Anterior cingulate cortex (tissue), 58 donors: ENCODE measurements at regions not wholly inside any gene's neighbourhood (a gene's known extent, or its start where the extent isn't known, plus 50 kb on each side); places are given as distances from the start of the nearest gene placed in this dataset.
A peak's percentile ranks its signal among the peaks of the same experiment; 100 is the strongest.
"Not testable (repeated sequence)": the region's sequence is repeated elsewhere in the genome, so short reads cannot be mapped to it uniquely, and the experiment has no call there.

ENCODE experiments used
- DNase-seq, 58 donors: peaks; one replicate each; lab custom pipeline; 2025; lab: John Stamatoyannopoulos, UW

DNA sequence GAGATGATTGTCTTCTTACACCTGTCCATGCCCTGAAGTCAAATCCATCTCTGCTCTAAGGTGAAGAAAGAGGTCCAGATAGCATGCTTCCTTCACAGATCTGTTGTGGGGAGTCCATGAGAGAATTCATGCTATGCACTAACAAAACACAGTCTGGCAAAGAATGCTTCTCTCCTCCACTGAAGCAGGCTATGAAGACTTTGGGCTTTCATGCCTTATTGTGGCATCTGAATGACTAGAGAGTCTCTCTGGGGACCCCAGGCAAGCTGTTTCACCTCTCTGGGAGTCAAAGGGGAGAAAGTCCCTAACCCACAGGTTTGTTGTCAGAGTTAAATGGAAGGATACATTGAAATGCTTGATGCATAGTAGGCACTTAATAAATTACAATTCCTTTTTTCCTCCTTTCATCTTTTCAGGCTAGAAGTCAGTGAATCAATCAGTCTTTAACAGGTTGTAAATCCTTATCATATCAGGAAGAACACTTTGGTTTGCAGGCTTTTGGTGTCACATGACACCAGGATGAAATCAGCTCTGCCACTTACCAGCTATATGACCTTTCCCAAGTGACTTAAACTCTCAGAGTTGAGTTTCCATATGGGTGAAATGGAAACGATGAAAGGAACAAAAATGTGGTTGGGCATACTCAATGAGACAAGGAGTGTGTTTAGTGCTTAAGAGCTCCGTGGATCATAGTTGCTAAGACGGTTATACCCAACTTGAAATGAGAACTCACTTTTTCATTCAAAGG lies 200.1 kb upstream of the DAB1 start:
- DNase-seq, result no peak

DNA sequence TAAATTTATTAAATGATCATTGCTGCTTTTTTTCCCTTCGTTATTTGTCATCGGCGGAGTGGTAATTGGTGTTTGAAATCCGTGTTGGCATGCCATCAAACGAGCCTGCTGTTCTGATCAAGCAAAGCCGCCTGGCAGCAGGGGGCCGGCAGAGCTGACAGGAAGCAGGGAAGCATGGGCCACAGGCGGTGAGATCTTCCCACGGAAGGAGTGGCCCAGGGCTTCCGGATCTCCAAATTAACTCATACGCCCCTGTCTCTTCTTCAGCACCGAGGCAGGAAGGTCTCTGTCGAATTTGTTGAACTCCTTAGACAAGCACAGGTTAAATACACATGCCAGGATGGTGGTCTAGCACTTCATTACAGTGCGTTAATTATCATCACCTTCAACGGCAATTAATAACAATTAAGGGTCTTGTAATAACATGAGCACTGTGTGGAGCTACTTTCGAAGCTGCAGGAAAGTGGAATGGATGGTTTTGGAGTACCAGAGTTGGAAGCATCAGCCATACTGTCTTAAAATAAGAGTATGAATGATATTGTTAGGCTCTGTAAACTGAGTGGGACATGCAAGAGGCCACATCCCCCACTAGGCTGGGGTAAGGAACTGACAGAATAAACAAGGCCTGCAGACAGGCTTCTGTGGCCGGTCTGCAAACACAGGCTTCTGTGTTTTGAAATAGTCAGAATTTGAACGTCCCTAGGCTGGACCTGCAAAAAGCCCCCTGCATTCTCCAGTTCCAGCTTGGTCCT lies 199.4 kb upstream of the DAB1 start:
- DNase-seq, result peak in 22 of 58 donors; percentile 1 to 69 (median 10)

- no peak for DNase-seq
Measured at GRCh38 chr1:57621776-57622175, 197.9 kb upstream of the DAB1 start.

GRCh38 chr1:57620605-57621004 lies 196.7 kb upstream of the DAB1 start:
- DNase-seq, result peak in 2 of 58 donors; percentile 7 to 8

DNA sequence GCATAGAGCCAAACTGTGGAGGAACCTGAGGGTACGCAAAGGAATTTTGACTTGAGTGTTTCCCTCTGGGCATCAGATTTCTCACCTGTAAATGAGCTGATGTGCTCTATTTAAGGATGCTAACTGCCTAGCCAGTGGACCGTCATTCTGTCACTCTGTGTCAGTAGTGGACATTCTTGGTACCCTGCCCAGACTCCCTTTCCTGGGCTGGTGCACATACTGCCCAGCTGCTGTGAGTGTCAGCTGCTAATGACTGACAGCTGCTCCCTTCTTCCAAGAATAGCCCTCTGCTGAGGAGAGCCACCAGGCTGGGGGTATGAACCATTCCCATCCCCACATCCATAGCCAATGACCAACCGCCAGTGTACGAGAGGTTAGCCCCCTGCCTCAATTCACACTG lies 193.1 kb upstream of the DAB1 start:
- DNase-seq, result no peak

GRCh38 chr1:57615956-57616355 lies 192.1 kb upstream of the DAB1 start:
- no peak for DNase-seq

DNA sequence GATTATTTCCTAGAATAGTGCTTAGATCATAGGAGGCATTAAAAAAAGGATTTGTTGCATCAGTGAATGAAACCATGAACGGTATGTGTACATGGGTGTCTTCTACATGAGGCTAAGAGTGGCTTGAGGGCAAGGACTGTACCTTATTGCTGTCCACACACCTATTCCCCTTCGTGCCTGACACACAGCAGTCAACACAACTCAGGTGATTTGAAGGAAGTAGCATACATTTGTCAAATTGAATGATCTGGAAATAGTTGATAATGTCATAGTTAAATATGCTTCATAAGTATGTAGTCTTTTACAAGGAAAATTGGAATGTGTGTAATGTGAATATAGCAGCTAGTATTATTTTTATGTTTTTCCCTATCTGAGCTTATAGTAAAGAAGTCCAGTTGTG lies 189.0 kb upstream of the DAB1 start:
- DNase-seq, result no peak

DNA sequence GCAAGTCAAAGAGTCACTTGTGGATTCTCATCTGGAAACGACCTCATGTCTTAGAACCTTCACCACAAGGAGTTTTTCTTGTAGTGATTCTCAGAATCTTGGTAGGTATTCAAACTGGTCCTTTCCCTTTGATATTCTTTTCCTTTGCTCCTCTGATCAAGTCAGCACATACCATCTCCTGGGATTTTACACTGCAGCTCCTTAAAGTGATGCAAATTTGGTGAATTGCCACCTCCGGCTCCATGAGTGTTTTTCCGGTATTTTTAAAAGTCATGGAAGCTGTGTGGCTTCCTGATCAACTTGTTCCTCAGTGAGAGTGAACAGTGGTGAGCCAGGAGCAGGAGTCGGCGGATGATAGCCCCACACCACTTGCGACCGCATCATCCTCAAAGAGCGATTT lies 182.1 kb upstream of the DAB1 start:
- DNase-seq, result no peak

DNA sequence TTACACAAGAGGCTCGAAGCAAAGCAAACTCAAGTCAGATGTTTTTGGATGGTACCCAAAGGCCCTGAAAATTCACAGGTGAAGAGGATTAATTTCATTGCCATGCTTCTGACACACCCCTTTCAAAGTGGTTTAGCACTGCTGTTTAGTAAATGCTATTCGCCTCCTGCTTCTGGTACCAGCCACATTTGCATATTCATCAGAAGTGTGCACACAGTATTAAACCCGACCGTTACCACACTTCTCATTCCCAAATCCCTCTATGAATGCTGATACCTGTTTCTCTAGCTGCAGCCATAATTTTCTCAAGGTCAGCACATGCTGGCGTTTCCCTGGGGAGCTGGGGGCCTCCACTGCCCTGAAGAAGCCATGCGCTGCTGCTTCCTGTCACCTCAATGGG lies 179.8 kb upstream of the DAB1 start:
- DNase-seq, result no peak

GRCh38 chr1:57600424-57600823 lies 176.6 kb upstream of the DAB1 start:
- DNase-seq, result no peak

- DNase-seq, result peak in 1 of 58 donors; percentile 1
Measured at GRCh38 chr1:57599236-57599994, 175.6 kb upstream of the DAB1 start.

DNA sequence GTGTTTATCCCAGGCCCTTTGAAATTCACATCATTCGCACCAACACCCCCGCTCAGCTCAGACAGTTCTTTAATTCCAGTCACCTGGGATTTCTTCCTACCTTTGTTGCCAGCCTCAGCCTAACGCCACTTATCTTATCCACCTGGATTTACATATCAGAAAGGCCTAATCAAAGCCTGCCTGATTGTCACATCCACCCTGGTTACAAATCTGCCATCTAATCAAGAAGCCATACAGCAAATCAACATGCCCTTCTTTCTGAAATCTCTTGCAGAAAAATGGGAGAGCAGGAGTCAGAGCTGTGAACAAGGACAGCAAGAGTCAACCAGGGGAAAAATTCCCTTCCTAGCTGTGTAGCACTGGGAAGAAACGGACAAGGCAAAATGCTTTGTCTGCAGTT lies 173.2 kb upstream of the DAB1 start:
- no peak for DNase-seq

GRCh38 chr1:57594002-57594401 lies 170.1 kb upstream of the DAB1 start:
- no peak for DNase-seq

GRCh38 chr1:57591842-57592241 lies 168.0 kb upstream of the DAB1 start:
- DNase-seq, result no peak

DNA sequence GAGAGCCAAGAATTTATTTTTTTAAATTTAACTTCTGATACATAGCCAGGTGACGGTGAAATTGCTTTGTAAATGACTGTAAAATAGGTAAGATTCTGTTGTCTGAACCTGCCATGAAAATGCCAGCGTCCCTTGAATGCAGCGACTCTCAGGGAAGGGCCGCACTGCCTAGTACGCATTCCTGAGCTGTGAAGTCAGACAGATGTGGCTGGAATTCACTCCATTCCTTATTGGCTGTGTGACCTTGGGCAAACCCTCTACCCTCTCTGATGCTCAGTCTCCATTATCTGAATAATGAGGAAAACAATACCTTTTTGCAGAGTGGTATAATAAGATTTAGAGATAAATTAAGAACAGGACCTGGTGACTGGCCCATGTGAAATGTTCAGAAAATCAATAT lies 167.1 kb upstream of the DAB1 start:
- DNase-seq, result no peak

GRCh38 chr1:57586842-57587241 lies 163.0 kb upstream of the DAB1 start:
- no peak for DNase-seq

DNA sequence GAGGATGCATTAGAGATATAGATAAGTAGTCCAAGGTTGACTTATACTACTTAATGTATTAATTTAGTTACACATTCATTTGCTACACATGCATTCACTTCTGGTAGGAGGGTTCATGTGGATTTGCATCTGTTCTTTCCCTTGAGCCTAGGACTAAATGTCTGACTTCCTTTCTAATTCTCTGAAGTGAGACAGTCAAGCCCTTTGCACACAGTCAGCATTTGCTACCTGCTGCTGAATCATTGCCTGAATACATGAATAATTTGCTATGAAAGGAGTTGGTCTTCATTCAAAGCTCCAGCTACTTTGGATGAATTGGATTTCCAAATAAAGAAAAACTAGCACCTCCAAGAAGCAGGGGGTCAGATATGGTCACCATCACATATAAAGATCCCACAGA lies 154.8 kb upstream of the DAB1 start:
- no peak for DNase-seq

- DNase-seq, result no peak
Measured at GRCh38 chr1:57578099-57578498, 154.2 kb upstream of the DAB1 start.

DNA sequence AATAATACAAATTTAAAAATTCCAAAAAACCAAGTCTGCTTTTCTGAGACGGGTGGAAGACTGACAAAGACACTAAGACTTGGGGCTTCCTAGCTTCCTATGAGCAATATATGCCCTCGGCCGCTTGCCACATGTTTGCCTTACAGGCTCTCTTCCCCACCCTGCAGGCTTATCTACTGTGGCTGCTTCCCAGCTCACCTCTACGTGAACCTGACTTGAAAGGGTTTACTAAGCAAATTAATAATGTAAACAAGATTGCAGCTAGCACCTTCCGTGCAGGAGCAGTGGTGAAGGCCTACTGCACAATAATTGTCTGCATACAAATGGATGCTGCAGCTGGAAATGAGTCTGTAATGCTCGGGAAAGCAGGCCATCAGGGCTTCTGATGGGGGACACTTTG lies 152.9 kb upstream of the DAB1 start:
- DNase-seq, result no peak

DNA sequence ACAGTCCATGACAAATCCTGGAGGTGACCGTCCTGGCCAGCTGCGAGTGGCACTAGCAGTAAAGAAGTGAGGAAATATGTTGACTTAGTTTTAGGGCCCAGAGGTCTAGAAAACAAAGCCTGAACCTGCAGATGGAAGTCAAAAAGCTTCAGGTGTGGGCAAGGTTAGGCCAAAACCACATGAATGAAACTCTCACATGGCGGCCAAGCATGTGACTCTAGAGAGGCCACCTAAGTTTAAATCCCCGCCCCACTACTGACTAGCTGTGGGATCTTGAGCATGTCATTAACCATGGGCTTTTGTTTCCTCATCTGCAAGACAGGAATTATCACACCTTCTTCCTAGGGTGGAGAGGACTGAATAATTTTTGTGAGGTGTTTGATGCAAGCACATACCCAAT lies 148.2 kb upstream of the DAB1 start:
- no peak for DNase-seq

- not testable (repeated sequence) for DNase-seq
Measured at GRCh38 chr1:57558066-57558465, 134.2 kb upstream of the DAB1 start.
